ENCODE measurements at regions not wholly inside any gene's neighbourhood (a gene's known extent, or its start where the extent isn't known, plus 50 kb on each side); places are given as distances from the start of the nearest gene placed in this dataset.

- TF ChIP-seq EZH2 (optimal IDR thresholded peaks at IDR 0.05; ENCODE audit: low read depth, low read length) (no peak), CTCF (IDR thresholded peaks at IDR 0.05; ENCODE audit: low read length) (no peak)
These were observed 316.6 kb upstream of the ONECUT1 start for GRCh38 chr15:53106505-53107286.

Data from MM.1S (cell line).